ENCODE measurements at regions not wholly inside any gene's neighbourhood (a gene's known extent, or its start where the extent isn't known, plus 50 kb on each side); places are given as distances from the start of the nearest gene placed in this dataset.

DNA sequence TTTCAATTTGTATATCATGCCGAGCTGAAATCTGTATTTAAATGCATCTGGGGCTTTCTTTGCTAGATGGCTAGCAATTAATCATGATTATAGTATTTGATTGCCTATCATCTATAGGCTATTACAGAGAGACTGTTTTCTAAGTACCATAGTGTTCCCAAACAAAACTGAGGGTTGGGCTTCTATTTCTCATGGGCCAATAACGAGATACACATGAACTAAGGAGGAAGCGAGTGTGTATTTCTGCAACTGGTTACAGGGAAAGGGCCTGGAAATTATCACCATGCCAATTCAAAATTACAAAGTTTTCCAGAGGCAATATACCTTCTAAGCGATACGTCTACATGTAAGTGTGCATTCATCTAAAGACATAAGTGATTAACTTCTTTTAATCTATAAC, 744.5 kb upstream of the BRINP3 start:
- no peaks in the 10 kb centered on the region for H3K36me3 ChIP-seq (ENCODE audit: control insufficient read depth, low read length)
- no peaks in the 10 kb centered on the region for H3K4me1 ChIP-seq (ENCODE audit: control insufficient read depth, low read length)
- H3K9me3 ChIP-seq (ENCODE audit: control insufficient read depth, insufficient read depth, low read length), result no peaks in the 10 kb centered on the region
- no peak for TF ChIP-seq EZH2phosphoT487 (IDR thresholded peaks at IDR 0.05; ENCODE audit: borderline replicate concordance, low read length)
- TF ChIP-seq, protein P1, sequence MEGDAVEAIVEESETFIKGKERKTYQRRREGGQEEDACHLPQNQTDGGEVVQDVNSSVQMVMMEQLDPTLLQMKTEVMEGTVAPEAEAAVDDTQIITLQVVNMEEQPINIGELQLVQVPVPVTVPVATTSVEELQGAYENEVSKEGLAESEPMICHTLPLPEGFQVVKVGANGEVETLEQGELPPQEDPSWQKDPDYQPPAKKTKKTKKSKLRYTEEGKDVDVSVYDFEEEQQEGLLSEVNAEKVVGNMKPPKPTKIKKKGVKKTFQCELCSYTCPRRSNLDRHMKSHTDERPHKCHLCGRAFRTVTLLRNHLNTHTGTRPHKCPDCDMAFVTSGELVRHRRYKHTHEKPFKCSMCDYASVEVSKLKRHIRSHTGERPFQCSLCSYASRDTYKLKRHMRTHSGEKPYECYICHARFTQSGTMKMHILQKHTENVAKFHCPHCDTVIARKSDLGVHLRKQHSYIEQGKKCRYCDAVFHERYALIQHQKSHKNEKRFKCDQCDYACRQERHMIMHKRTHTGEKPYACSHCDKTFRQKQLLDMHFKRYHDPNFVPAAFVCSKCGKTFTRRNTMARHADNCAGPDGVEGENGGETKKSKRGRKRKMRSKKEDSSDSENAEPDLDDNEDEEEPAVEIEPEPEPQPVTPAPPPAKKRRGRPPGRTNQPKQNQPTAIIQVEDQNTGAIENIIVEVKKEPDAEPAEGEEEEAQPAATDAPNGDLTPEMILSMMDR (IDR thresholded peaks at IDR 0.05; ENCODE audit: low read depth, low read length, poor library complexity, severe bottlenecking), result no peak
- no peaks in the 10 kb centered on the region for H3F3A ChIP-seq (ENCODE audit: control insufficient read depth, insufficient read depth)
- H3K27me3 ChIP-seq (ENCODE audit: control insufficient read depth, low read length), result no peaks in the 10 kb centered on the region
- no peak overlapping the region for H3K4me3 ChIP-seq (ENCODE audit: low read length)
- no peaks in the 10 kb centered on the region for H3K9me2 ChIP-seq (replicated peaks; ENCODE audit: control insufficient read depth, low read length)
- no peaks in the 10 kb centered on the region for H3K79me2 ChIP-seq (ENCODE audit: control insufficient read depth, low read length)
- no peak overlapping the region for H3K4me2 ChIP-seq (ENCODE audit: low read length)
- no peak overlapping the region for H3K27ac ChIP-seq (ENCODE audit: low read depth, low read length)
- H4K20me1 ChIP-seq (ENCODE audit: control insufficient read depth, insufficient read depth, low read depth, low read length), result no peaks in the 10 kb centered on the region

DNA sequence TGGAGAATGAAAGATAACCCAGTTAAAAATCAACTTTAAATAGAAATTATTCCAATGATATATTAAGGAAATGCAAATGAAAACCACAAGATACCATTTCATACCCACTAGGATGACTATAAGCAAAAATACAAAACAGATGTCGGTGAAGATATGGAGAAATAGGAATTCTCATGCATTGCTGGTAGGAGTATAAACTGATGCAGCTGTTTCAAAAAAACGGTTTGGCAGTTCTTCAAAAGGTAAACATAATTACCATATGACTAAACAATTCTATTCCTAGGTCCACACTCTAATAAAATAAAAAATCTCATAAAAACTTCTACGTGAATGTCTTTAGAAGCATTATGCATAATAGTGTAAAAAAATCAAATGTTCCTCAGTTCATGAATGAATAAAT, 763.3 kb upstream of the BRINP3 start:
- Histone ChIP-seq H3K79me2 (ENCODE audit: control insufficient read depth, low read length) (no peaks in the 10 kb centered on the region), H4K20me1 (ENCODE audit: control insufficient read depth, insufficient read depth, low read depth, low read length) (no peaks in the 10 kb centered on the region), H3K4me3 (ENCODE audit: low read length) (no peak overlapping the region), H3K27ac (ENCODE audit: low read depth, low read length) (no peak overlapping the region), H3K36me3 (ENCODE audit: control insufficient read depth, low read length) (no peaks in the 10 kb centered on the region), H3K4me1 (ENCODE audit: control insufficient read depth, low read length) (no peaks in the 10 kb centered on the region), H3K9me3 (ENCODE audit: control insufficient read depth, insufficient read depth, low read length) (no peaks in the 10 kb centered on the region), H3K4me2 (ENCODE audit: low read length) (no peak overlapping the region), H3K27me3 (ENCODE audit: control insufficient read depth, low read length) (no peaks in the 10 kb centered on the region), H3K9me2 (replicated peaks; ENCODE audit: control insufficient read depth, low read length) (no peaks in the 10 kb centered on the region), H3F3A (ENCODE audit: control insufficient read depth, insufficient read depth) (no peaks in the 10 kb centered on the region)
- TF ChIP-seq, protein P1 (IDR thresholded peaks at IDR 0.05; ENCODE audit: low read depth, low read length, poor library complexity, severe bottlenecking), result no peak
- no peak for TF ChIP-seq EZH2phosphoT487 (IDR thresholded peaks at IDR 0.05; ENCODE audit: borderline replicate concordance, low read length)

DNA sequence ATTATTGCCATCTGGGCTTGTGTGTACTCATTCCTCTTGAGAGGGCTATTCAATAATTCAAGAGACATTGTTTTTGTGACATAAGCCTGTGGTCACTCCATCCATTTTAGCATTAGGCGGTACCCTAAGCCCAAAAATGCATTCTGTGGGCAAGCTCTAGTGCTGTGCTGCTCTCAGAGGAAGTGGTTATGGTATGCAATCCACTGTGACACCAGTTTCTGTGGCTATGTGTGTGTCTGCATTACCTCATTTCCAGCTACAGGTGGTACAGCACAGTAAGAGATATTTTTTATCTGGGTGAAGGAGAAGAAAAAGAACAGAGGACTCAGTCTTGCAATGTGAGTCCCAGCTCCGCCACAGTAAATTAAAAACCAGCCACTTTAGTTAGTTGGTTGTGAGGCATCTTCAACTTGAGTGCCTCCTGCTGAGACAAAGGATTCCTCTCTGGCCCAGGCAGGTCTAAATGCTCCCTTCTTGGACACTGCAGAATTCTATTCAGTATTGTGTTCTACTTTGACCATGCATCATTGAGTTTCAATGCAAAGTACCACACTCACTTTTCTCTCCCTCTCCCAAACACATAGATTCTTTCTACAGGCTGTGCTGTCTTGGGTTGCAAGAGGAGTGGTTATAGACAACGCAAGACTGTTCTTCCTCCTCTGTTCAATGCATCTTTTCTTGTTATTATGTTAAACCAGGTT, 777.8 kb upstream of the BRINP3 start:
- Histone ChIP-seq H3K27me3 (ENCODE audit: control insufficient read depth, low read length) (no peaks in the 10 kb centered on the region), H3K27ac (ENCODE audit: low read depth, low read length) (no peak overlapping the region), H4K20me1 (ENCODE audit: control insufficient read depth, insufficient read depth, low read depth, low read length) (no peaks in the 10 kb centered on the region), H3K4me3 (ENCODE audit: low read length) (no peak overlapping the region), H3K9me2 (replicated peaks; ENCODE audit: control insufficient read depth, low read length) (no peaks in the 10 kb centered on the region), H3K9me3 (ENCODE audit: control insufficient read depth, insufficient read depth, low read length) (no peaks in the 10 kb centered on the region), H3F3A (ENCODE audit: control insufficient read depth, insufficient read depth) (no peaks in the 10 kb centered on the region), H3K4me2 (ENCODE audit: low read length) (no peak overlapping the region), H3K4me1 (ENCODE audit: control insufficient read depth, low read length) (no peaks in the 10 kb centered on the region), H3K79me2 (ENCODE audit: control insufficient read depth, low read length) (no peaks in the 10 kb centered on the region), H3K36me3 (ENCODE audit: control insufficient read depth, low read length) (no peaks in the 10 kb centered on the region)
- TF ChIP-seq EZH2phosphoT487 (IDR thresholded peaks at IDR 0.05; ENCODE audit: borderline replicate concordance, low read length), result no peak
- TF ChIP-seq, protein P1 (IDR thresholded peaks at IDR 0.05; ENCODE audit: low read depth, low read length, poor library complexity, severe bottlenecking), result no peak
